GM21717 (cell line): ENCODE measurements at regions not wholly inside any gene's neighbourhood (a gene's known extent, or its start where the extent isn't known, plus 50 kb on each side); places are given as distances from the start of the nearest gene placed in this dataset.

ENCODE experiments used
- ATAC-seq: cut with Tn5 transposase; IDR thresholded peaks from one replicate; pipeline ENCODE4 v1.9.1; 2021; ENCODE audit warnings: mild to moderate bottlenecking, moderate library complexity; ENCODE audit not compliant: unreplicated experiment

- no peak for ATAC-seq
Observed at GRCh38 chr1:198861636-198862035, 222.8 kb downstream of the PTPRC start.

DNA sequence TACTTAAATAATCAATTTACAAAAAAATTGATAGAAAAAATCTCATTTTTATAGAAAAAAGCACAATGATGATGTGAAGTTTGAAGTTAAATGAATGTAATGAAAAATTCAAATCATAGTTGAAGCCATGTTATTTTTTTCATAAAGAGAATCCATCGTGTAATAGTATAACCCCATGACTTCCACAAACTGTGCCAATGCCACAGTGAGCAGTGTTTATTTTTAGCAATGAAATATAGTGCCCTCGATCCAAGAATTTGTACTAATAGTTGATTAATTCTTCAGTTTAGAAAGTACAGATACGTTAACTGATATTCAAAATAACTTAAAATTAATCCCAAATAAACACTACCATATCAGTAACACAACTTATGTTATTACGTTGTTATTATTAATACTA lies 225.9 kb downstream of the PTPRC start:
- no peak for ATAC-seq

GRCh38 chr1:198865319-198865718 lies 226.5 kb downstream of the PTPRC start:
- no peak for ATAC-seq

- ATAC-seq: no peak
Observed at GRCh38 chr1:198867182-198867581, 228.3 kb downstream of the PTPRC start.

DNA sequence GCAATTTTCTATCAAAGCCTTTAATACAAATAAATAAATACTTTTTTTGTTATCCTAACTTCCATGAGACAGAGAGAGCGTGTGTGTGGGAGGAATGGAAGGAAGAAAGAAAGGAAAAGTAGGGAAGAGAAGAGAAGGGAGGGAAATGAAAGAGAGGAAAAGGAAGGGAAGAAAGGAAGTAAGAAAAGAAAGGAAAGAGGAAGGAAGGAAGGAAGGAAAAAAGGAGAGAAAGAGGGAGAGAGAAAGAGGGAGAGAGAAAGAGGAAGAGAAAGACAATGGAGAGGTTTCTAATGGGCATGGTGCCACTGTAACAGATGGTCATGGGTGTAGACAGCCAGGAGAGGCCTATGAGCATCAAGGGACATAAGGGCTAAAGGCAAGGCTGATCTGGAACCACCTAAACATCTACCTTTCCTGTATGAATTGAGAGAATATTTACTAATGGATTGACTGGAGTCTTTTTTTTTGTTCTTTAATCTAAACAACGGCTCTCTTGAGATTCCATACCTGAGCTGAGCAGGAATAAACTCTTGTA lies 234.9 kb downstream of the PTPRC start:
- no peak for ATAC-seq

GRCh38 chr1:198876371-198876871 lies 237.6 kb downstream of the PTPRC start:
- no peak for ATAC-seq

- no peak for ATAC-seq
Observed at GRCh38 chr1:198878566-198878965, 239.7 kb downstream of the PTPRC start.

DNA sequence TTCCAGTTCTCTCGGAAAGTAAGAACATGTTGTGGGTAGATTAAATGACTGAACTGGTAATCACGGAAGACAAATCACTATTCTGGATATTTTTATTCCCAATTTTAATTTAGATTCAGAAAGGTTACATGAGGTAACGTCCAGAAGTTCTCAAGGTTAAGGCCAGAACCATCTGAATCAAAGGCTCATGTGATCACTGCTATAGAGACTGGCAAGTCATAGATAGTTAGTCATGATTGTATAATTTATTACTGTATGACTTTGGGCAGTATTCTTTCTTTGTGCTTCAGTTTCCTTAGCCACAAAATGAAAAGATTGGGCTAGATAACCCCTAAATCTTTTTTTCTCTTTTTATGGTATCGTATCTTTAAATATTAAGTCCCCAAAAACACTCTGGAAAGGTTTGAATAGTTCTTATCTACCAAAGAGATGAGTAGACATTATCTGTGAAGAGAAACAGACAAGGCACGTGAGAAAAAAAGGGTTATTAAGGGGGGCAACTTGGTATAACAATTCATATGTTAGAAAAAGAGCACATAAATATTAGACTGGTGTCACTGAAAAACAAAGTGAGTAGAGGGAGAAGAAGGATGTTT lies 241.0 kb downstream of the PTPRC start:
- no peak for ATAC-seq

- no peak for ATAC-seq
Observed at GRCh38 chr1:198880397-198880796, 241.6 kb downstream of the PTPRC start.

DNA sequence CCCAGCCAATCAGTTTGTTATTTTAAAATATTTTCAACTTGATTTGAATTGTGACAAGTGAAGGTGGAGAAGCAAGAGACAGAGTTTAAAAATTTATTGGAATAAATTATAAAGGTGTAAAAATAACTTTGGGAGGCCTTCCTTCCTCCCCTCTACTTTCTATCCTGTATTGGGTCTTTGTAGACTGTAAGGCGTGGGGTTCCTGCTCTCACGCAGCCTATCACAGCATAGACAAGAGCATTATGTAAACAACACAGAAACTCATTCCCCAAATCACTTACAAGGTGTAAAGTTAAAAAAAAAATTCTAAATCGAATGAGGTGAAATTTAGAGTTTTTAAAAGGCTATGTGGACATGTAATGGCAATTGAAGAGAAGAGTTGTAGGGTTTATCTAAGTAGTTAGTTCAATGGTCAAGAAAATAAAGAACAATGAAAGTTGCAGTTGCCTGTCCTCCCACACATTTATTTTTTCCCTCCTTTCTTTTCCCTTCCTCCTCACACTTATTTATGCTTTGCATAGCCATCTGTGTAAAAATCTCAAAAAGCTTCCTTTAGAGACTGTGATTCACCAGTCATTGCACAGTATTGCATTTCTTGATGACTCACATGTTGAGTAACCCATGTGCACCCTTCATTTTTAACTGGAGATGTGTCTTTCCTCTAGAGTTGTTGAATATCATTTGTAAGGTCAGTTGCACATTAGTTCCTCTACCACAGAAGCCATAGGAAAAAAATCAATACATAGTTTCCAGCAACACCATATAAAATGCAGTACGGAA lies 242.2 kb downstream of the PTPRC start:
- ATAC-seq: no peak

DNA sequence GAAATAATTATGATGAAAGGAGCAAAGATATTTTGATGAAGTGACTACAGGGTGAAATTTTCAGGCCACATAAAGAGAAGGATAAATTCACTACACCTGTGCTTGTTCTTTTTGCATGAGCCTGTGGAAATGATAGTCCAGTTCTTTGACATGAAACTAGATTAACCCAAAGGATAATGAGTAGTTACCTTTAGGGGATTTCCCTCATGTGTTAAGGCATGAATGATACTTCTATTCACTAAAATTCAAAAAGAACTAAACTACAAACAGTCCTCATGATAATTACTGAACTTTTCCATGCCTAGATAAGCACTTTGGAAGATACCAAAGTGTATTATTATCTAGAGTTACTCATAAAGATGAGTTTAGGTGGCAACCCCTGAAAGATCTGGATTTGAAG lies 244.3 kb downstream of the PTPRC start:
- no peak for ATAC-seq

DNA sequence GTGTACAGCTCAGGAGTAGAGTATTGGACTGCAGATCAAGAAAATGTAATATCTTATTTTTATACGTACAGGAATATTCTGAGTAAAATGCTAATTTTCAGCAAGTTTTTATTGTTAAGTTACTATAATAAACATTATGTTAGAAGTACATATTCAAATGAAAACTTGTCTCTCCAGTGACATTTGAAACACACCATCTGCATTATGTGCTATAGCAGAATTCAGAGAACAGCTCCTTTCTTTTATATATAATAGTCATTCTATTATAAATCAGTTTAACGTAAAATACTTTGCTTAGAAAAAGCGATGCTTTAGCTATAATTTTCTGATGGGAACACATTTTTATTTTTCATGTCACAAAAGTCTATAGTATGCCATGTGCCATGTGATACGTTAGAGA lies 249.0 kb downstream of the PTPRC start:
- ATAC-seq: no peak

GRCh38 chr1:198888379-198888943 lies 249.6 kb downstream of the PTPRC start:
- no peak for ATAC-seq

DNA sequence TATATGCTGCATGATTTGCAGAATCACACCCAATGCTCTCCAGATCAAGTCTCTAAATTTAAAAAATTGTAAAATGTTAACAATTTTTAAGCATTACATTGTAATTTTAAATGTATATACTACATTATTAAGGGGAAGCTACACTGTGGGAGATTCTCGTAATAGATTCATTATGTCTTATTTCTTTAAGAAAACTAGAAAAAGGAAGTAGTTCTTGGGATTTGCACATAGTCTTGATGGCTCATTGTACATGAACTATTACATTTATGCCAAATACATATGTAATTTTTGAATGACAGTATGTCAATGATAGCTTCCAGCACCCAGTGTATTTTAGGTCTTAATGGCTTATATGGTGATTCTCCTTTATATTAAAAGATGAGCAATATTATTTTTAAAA lies 250.3 kb downstream of the PTPRC start:
- no peak for ATAC-seq

- ATAC-seq: no peak
Observed at GRCh38 chr1:198889749-198890148, 250.9 kb downstream of the PTPRC start.

DNA sequence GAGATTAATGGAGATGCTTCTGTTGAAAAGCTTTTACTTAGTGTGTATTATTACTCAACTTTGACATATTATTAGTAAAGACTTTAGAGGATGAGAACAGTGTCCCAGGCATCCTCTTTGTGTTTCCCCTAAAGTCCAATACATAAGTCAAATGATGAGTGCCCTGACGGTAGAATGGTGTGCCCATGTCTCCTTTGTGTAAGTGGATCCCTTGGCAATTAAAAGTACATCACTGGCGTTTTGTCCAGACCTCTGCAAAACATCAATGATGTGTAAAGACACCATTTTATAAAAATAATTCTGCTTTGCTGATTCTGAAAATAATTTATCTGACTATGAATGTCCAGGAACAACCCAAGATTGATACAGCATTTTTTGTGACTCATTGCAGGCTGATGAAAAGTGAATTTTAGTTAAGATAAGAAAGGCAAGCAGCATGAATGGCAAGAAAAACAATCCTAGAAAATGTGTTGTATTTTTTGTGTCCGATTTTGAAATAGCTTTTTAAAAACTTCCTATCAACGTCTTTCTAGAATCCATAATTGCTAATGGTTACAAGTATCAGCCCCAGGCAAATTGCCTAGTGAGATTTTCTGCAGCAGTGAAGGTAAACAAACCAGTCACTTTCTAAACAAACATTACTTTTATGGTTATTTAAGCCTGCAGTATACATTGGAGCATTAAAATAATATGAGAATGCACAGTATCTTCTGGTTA lies 251.5 kb downstream of the PTPRC start:
- ATAC-seq: no peak

DNA sequence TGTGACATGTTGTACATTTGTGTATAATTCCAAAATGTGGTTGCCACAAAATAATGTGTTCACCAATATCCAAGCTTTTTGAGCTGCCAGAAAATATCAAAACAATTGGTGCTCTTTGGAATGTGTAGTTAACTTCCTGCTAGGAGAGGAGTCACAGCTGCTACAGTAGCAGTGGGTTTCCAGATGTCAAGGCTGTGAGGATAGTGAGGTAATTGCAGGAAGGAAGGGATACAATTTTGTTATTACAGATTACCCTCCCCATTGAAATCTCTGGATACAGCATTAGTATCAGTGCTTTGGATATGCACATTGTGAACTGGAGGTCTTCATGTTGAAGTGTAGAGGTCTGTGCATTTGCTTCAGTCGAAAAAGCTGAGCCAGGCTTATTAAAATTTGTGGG lies 253.2 kb downstream of the PTPRC start:
- ATAC-seq: no peak

GRCh38 chr1:198893141-198893540 lies 254.3 kb downstream of the PTPRC start:
- no peak for ATAC-seq

GRCh38 chr1:198893763-198894444 lies 255.1 kb downstream of the PTPRC start:
- ATAC-seq: no peak

- no peak for ATAC-seq
Observed at GRCh38 chr1:198901266-198901665, 262.4 kb downstream of the PTPRC start.

DNA sequence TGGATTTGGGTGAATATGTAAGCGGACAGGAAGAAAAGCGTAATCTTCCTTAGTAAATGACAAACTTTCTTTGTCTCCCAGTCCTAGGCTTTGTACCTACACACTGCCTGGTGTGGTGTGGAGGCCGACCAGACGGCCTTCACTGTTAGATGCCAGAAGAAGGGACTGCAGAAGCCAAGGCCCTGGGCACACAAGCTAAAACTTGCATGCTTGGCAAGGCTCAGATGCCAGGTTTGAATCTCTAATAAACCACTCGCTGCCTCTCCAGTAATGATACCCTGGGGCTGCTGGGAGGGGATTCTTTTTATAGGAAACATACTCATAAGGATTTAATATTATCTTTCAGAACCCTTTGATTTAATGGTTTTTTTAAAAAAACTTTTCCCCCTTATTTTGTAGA lies 263.8 kb downstream of the PTPRC start:
- ATAC-seq: no peak
